ENCODE measurements at regions not wholly inside any gene's neighbourhood (a gene's known extent, or its start where the extent isn't known, plus 50 kb on each side); places are given as distances from the start of the nearest gene placed in this dataset.

DNA sequence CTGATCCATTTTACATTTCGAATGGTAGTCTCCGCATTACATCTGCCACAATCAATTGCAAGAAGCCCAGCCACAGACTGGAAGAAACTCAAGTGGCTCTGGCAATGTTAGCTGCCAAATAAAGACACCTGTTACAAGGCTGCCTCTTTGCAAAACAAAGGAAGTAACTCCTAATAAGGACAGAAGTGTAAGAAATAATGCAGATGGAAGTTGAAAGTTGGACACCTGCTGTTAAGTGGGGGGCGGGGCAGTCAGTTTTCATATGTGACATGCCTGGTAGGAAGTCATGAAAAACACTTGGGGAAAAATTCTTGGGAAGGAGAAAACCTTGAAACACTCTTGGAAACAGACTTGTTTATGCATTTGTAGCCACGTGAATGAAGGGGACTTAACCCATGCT, 54.1 kb upstream of the ATP2C1 start:
- TF ChIP-seq, protein P1, sequence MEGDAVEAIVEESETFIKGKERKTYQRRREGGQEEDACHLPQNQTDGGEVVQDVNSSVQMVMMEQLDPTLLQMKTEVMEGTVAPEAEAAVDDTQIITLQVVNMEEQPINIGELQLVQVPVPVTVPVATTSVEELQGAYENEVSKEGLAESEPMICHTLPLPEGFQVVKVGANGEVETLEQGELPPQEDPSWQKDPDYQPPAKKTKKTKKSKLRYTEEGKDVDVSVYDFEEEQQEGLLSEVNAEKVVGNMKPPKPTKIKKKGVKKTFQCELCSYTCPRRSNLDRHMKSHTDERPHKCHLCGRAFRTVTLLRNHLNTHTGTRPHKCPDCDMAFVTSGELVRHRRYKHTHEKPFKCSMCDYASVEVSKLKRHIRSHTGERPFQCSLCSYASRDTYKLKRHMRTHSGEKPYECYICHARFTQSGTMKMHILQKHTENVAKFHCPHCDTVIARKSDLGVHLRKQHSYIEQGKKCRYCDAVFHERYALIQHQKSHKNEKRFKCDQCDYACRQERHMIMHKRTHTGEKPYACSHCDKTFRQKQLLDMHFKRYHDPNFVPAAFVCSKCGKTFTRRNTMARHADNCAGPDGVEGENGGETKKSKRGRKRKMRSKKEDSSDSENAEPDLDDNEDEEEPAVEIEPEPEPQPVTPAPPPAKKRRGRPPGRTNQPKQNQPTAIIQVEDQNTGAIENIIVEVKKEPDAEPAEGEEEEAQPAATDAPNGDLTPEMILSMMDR (IDR thresholded peaks at IDR 0.05) = no peak
- no peak for TF ChIP-seq POLR2A (IDR thresholded peaks at IDR 0.05)
